AG04449 (cell line): ENCODE measurements at regions not wholly inside any gene's neighbourhood (a gene's known extent, or its start where the extent isn't known, plus 50 kb on each side); places are given as distances from the start of the nearest gene placed in this dataset.

Experiments
- CTCF ChIA-PET: fragments of 350-600 bp; formaldehyde crosslinking; extraction: SDS; loops from one replicate; lab custom pipeline; 2021; ENCODE audit warnings: antibody characterized with exemption; lab: Yijun Ruan, JAX
- POLR2A ChIA-PET: fragments of 400-600, 350-600 bp; formaldehyde crosslinking; extraction: SDS; loops from one replicate; lab custom pipeline; 2020; ENCODE audit warnings: antibody characterized with exemption, inconsistent platforms; lab: Yijun Ruan, JAX
- DNase-seq: peaks from one replicate; pipeline ENCODE4 v3.0.0-alpha.2; 2010; ENCODE audit warnings: low read depth, low spot score
- H3K4me3 ChIP-seq: 2 replicates; pipeline ENCODE4 v1.5.1; 2011; ENCODE audit warnings: low read depth, mild to moderate bottlenecking, control low read depth, low read length
- CTCF ChIP-seq: IDR thresholded peaks from one replicate; pipeline ENCODE4 v1.5.1; 2011; ENCODE audit warnings: mild to moderate bottlenecking, moderate library complexity, low read length, control low read depth, inconsistent platforms; ENCODE audit not compliant: insufficient read depth; ENCODE audit errors: missing control alignments

- no peak for DNase-seq
- TF ChIP-seq CTCF, result no peak
- CTCF ChIA-PET, result no interaction called here
- POLR2A ChIA-PET, result no interaction called here
- H3K4me3 ChIP-seq, result no peak overlapping the region
Observed at GRCh38 chr4:129208481-129208880, 112.5 kb downstream of the C4orf33 start.

GRCh38 chr4:129213692-129214091 is 117.7 kb downstream of the C4orf33 start:
- H3K4me3 ChIP-seq, result no peak overlapping the region
- POLR2A ChIA-PET, result no interaction called here
- TF ChIP-seq CTCF, result no peak

GRCh38 chr4:129218360-129218759 is 122.4 kb downstream of the C4orf33 start:
- ChIA-PET POLR2A (no interaction called here), CTCF (no interaction called here)

More at GRCh38 chr4:129213692-129214091, 117.7 kb downstream of the C4orf33 start:
- no peak for DNase-seq
- CTCF ChIA-PET, result no interaction called here

GRCh38 chr4:129218897-129219296 is 122.9 kb downstream of the C4orf33 start:
- CTCF ChIA-PET, result no interaction called here
- H3K4me3 ChIP-seq, result no peak overlapping the region

More at GRCh38 chr4:129218360-129218759, 122.4 kb downstream of the C4orf33 start:
- no peak for TF ChIP-seq CTCF
- H3K4me3 ChIP-seq, result no peak overlapping the region
- no peak for DNase-seq

GRCh38 chr4:129220254-129220653 is 124.3 kb downstream of the C4orf33 start:
- POLR2A ChIA-PET, result no interaction called here
- no peak for DNase-seq
- no peak for TF ChIP-seq CTCF

More at GRCh38 chr4:129218897-129219296, 122.9 kb downstream of the C4orf33 start:
- POLR2A ChIA-PET, result no interaction called here
- no peak for TF ChIP-seq CTCF
- no peak for DNase-seq

GRCh38 chr4:129223945-129224344 is 128.0 kb downstream of the C4orf33 start:
- POLR2A ChIA-PET, result no interaction called here
- CTCF ChIA-PET, result no interaction called here
- H3K4me3 ChIP-seq, result no peak overlapping the region
- no peak for DNase-seq
- TF ChIP-seq CTCF, result no peak

More at GRCh38 chr4:129220254-129220653, 124.3 kb downstream of the C4orf33 start:
- H3K4me3 ChIP-seq, result no peak overlapping the region
- CTCF ChIA-PET, result no interaction called here
